WTC11 (cell line): ENCODE measurements at regions not wholly inside any gene's neighbourhood (a gene's known extent, or its start where the extent isn't known, plus 50 kb on each side); places are given as distances from the start of the nearest gene placed in this dataset.

Experiments
- ATF6 ChIP-seq: sonication (generic); formaldehyde crosslinking; IDR thresholded peaks from 2 replicates; pipeline ENCODE4 v1.8.1; 2023; ENCODE audit warnings: mild to moderate bottlenecking, missing genetic modification reagents
- CTCF ChIP-seq: fragments of 200-600 bp; IDR thresholded peaks from 2 replicates; pipeline ENCODE4 v1.8.0; 2022; ENCODE audit warnings: antibody characterized with exemption
- E2F1 ChIP-seq: sonication (generic); formaldehyde crosslinking; IDR thresholded peaks from 2 replicates; pipeline ENCODE4 v1.8.0; 2022; ENCODE audit warnings: mild to moderate bottlenecking, missing genetic modification reagents
- FOXJ3 ChIP-seq: sonication (generic); formaldehyde crosslinking; IDR thresholded peaks from 2 replicates; pipeline ENCODE4 v1.9.0; 2021; ENCODE audit warnings: missing genetic modification reagents, mild to moderate bottlenecking, borderline replicate concordance
- FOXK1 ChIP-seq: sonication (generic); formaldehyde crosslinking; IDR thresholded peaks from 2 replicates; pipeline ENCODE4 v1.8.0; 2022; ENCODE audit warnings: mild to moderate bottlenecking, moderate library complexity, missing genetic modification reagents
- ZNF263 ChIP-seq: sonication (generic); formaldehyde crosslinking; IDR thresholded peaks from 2 replicates; pipeline ENCODE4 v1.8.1; 2022; ENCODE audit warnings: low read depth, mild to moderate bottlenecking, moderate library complexity, missing genetic modification reagents
- TF ChIP-seq, protein P1 (sequence below): sonication (generic); formaldehyde crosslinking; IDR thresholded peaks from 2 replicates; pipeline ENCODE4 v1.8.0; 2022; ENCODE audit warnings: mild to moderate bottlenecking, missing genetic modification reagents

GRCh38 chr5:142493875-142494518, 169.2 kb upstream of the SPRY4 start:
- TF ChIP-seq E2F1 = no peak
- TF ChIP-seq, protein P1, sequence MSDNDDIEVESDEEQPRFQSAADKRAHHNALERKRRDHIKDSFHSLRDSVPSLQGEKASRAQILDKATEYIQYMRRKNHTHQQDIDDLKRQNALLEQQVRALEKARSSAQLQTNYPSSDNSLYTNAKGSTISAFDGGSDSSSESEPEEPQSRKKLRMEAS (CRISPR knock-in tag) = no peak
- no peak for TF ChIP-seq ZNF263 (CRISPR knock-in tag)
- no peak for TF ChIP-seq FOXJ3
- TF ChIP-seq FOXK1 (CRISPR knock-in tag) = no peak
- TF ChIP-seq ATF6 (CRISPR knock-in tag) = no peak
- no peak for TF ChIP-seq CTCF
